Adrenal gland (tissue), 5 donors: ENCODE measurements at regions not wholly inside any gene's neighbourhood (a gene's known extent, or its start where the extent isn't known, plus 50 kb on each side); places are given as distances from the start of the nearest gene placed in this dataset.
"Not testable (repeated sequence)": the region's sequence is repeated elsewhere in the genome, so short reads cannot be mapped to it uniquely, and the experiment has no call there.

Experiments used
- CTCF ChIP-seq, 6 experiments: fragments of 450-650 bp in 4 of 6; fragments of 200-600 bp in 2 of 6; sonication (generic) in 1 of 6; IDR thresholded peaks; 1 replicate in 5 of 6; 2 replicates in 1 of 6; pipeline versions ENCODE4 v1.5.1 to v1.8.0; 2016 to 2021; ENCODE audit warnings: antibody characterized with exemption in 6 of 6, mild to moderate bottlenecking in 2 of 6, moderate library complexity in 1 of 6
- POLR2A ChIP-seq, 2 donors: fragments of 450-650 bp; IDR thresholded peaks; one replicate each; pipeline ENCODE4 v1.6.1; 2017; ENCODE audit warnings: antibody characterized with exemption in 2 of 2, mild to moderate bottlenecking in 2 of 2, moderate library complexity in 1 of 2
- donor health status: DM: no; HTN: no; CAD: no.

GRCh38 chr9:97153160-97153559 lies 114.2 kb upstream of the CTSV start:
- not testable (repeated sequence) for TF ChIP-seq CTCF, POLR2A (IDR thresholded peaks at IDR 0.05)
